PC-9 (cell line): ENCODE measurements at regions not wholly inside any gene's neighbourhood (a gene's known extent, or its start where the extent isn't known, plus 50 kb on each side); places are given as distances from the start of the nearest gene placed in this dataset.
"Not testable (repeated sequence)": the region's sequence is repeated elsewhere in the genome, so short reads cannot be mapped to it uniquely, and the experiment has no call there.

Experiments used
- BruUV-seq: library from RNA; stranded (reverse); fragments of 400-500 nt; replicated peaks from 2 replicates; lab custom pipeline; 2021; lab: Mats Ljungman, UMichigan
- CTCF ChIA-PET: fragments of 300-600 bp; sonication (Branson Sonifier 250); formaldehyde crosslinking; loops from one replicate; lab custom pipeline; 2022; ENCODE audit warnings: antibody characterized with exemption; lab: Charles Lee
- POLR2A ChIA-PET: fragments of 300-600 bp; sonication (Branson Sonifier 250); formaldehyde crosslinking; loops from one replicate; lab custom pipeline; 2022; ENCODE audit warnings: antibody characterized with exemption; ENCODE audit not compliant: unreplicated experiment; lab: Charles Lee
- DNase-seq, 2 experiments: peaks; one replicate each; pipeline versions ENCODE4 v3.0.0 to v3.0.0-alpha.2; 2015 to 2022; ENCODE audit warnings: mixed read lengths in 1 of 2
- H2AFZ ChIP-seq: fragments of 200-600 bp; sonication (generic); 2 replicates; pipeline ENCODE4 v1.8.1; 2017; ENCODE audit warnings: antibody characterized with exemption
- H3F3A ChIP-seq: fragments of 200-600 bp; sonication (generic); 2 replicates; pipeline ENCODE4 v1.8.1; 2017; ENCODE audit warnings: antibody characterized with exemption, mild to moderate bottlenecking, low read depth; ENCODE audit not compliant: insufficient read depth
- H3K27ac ChIP-seq: fragments of 200-600 bp; sonication (generic); 2 replicates; pipeline ENCODE4 v1.6.1; 2016; ENCODE audit warnings: mixed run types
- H3K27me3 ChIP-seq: fragments of 200-600 bp; sonication (generic); 2 replicates; pipeline ENCODE4 v1.6.1; 2016; ENCODE audit warnings: low read depth, mixed run types; ENCODE audit not compliant: insufficient read depth
- H3K36me3 ChIP-seq: fragments of 200-600 bp; sonication (generic); 2 replicates; pipeline ENCODE4 v1.6.1; 2016; ENCODE audit warnings: low read depth, mixed run types
- H3K4me1 ChIP-seq: fragments of 200-600 bp; sonication (generic); replicated peaks from 2 replicates; pipeline ENCODE4 v1.6.1; 2016; ENCODE audit warnings: mixed run types; ENCODE audit not compliant: insufficient read depth
- H3K4me2 ChIP-seq: fragments of 200-600 bp; sonication (generic); 2 replicates; pipeline ENCODE4 v1.6.1; 2017; ENCODE audit warnings: mixed run types
- H3K4me3 ChIP-seq: fragments of 200-600 bp; sonication (generic); 2 replicates; pipeline ENCODE4 v1.6.1; 2016; ENCODE audit warnings: mixed run types
- H3K79me2 ChIP-seq: fragments of 200-600 bp; sonication (generic); 2 replicates; pipeline ENCODE4 v1.6.1; 2017; ENCODE audit warnings: low read depth, mixed run types
- H3K9me2 ChIP-seq: fragments of 200-600 bp; sonication (generic); 2 replicates; pipeline ENCODE4 v1.8.1; 2017; ENCODE audit warnings: mild to moderate bottlenecking; ENCODE audit not compliant: insufficient read depth
- H3K9me3 ChIP-seq: fragments of 200-600 bp; sonication (generic); 2 replicates; pipeline ENCODE4 v1.8.1; 2016; ENCODE audit warnings: low read depth; ENCODE audit not compliant: insufficient read depth
- H4K20me1 ChIP-seq: fragments of 200-600 bp; sonication (generic); 2 replicates; pipeline ENCODE4 v1.8.1; 2017; ENCODE audit not compliant: insufficient read depth
- CTCF ChIP-seq: fragments of 200-600 bp; sonication (generic); conservative IDR thresholded peaks from 2 replicates; pipeline ENCODE4 v1.6.1; 2017; ENCODE audit warnings: mixed run types, antibody characterized with exemption, mild to moderate bottlenecking, moderate library complexity
- EZH2 ChIP-seq: fragments of 200-600 bp; sonication (generic); IDR thresholded peaks from 2 replicates; pipeline ENCODE4 v1.8.0; 2017; ENCODE audit warnings: antibody characterized with exemption, low read depth
- intact Hi-C: fragments of 100-400 bp; cut with micrococcal nuclease; formaldehyde crosslinking; loops from one replicate; pipeline ENCODE4 v1.10.0; 2022; ENCODE audit not compliant: unreplicated experiment

DNA sequence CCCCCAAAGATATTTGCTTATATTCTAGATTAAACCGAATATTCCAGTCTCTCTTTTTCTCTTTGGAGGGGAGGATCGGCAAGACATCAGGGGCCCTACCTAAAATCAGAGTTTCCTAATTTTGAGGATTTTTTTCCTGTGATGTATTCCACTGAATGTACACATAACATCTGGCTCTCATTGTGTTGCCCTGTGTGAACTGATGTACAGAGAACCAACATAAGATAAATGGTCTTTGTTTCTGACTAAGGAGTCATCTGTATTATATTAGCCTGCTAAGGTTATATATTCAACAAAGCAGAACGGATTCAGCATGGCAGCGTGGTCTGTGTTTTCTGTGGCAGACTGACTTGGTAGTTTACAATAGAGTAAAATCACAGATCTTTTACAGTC, 114.8 kb upstream of the NCAM2 start:
- H3K27me3 ChIP-seq: no peaks in the 10 kb centered on the region
- ChIA-PET POLR2A (no interaction called here), CTCF (no interaction called here)
- no peaks in the 10 kb centered on the region for H3F3A ChIP-seq
- no peak overlapping the region for H2AFZ ChIP-seq
- no peak overlapping the region for H3K4me3 ChIP-seq
- H3K9me2 ChIP-seq: no peaks in the 10 kb centered on the region
- H3K4me1 ChIP-seq: no peaks in the 10 kb centered on the region
- intact Hi-C loops: loop anchor here (5.0 kb wide), 1 partner anchor 1376 kb away; no protein-coding TSS in a partner anchor
- DNase-seq: no peak
- BruUV-seq: no TSS peak
- no peaks in the 10 kb centered on the region for H3K9me3 ChIP-seq
- H3K4me2 ChIP-seq: no peak overlapping the region
- TF ChIP-seq CTCF (no peak), EZH2 (no peak)
- no peaks in the 10 kb centered on the region for H3K79me2 ChIP-seq
- no peaks in the 10 kb centered on the region for H4K20me1 ChIP-seq
- no peak overlapping the region for H3K27ac ChIP-seq
- H3K36me3 ChIP-seq: no peaks in the 10 kb centered on the region

DNA sequence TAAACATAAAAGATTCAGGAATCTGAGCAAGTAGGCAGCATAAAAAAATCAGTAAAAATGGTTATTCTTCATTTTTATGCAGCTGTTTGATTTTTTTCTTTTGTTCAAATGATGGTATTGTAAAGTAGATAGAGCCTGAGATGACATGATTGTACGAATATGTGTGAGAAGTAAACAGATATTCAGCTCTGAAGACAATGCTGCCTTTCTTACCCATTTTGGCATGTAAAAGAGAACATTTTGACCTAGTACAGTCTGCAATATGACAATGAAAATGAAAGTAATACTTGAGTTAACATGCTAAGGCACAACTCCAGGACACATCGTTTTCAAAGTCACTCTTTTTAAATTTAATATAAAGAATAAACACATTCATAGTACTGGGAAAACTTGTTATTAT, 95.7 kb upstream of the NCAM2 start:
- no peaks in the 10 kb centered on the region for H3K36me3 ChIP-seq
- no TSS peak for BruUV-seq
- H3K27me3 ChIP-seq: no peaks in the 10 kb centered on the region
- ChIA-PET POLR2A (no interaction called here), CTCF (no interaction called here)
- no peak for TF ChIP-seq CTCF
- H3K9me2 ChIP-seq: no peaks in the 10 kb centered on the region
- no peak overlapping the region for H3K4me3 ChIP-seq
- H3K79me2 ChIP-seq: no peaks in the 10 kb centered on the region
- H2AFZ ChIP-seq: no peak overlapping the region
- intact Hi-C loops: no loop called here
- DNase-seq: no peak
- no peaks in the 10 kb centered on the region for H3K4me1 ChIP-seq
- H4K20me1 ChIP-seq: no peaks in the 10 kb centered on the region
- no peaks in the 10 kb centered on the region for H3F3A ChIP-seq
- no peak overlapping the region for H3K27ac ChIP-seq
- no peaks in the 10 kb centered on the region for H3K9me3 ChIP-seq
- H3K4me2 ChIP-seq: no peak overlapping the region

- intact Hi-C loops: no loop called here
- no peaks in the 10 kb centered on the region for H3K27me3 ChIP-seq
- POLR2A ChIA-PET: no interaction called here
- no peaks in the 10 kb centered on the region for H3F3A ChIP-seq
- H2AFZ ChIP-seq: no peak overlapping the region
- H3K27ac ChIP-seq: no peak overlapping the region
- no peak for DNase-seq
- no peaks in the 10 kb centered on the region for H3K4me1 ChIP-seq
- H3K4me3 ChIP-seq: no peak overlapping the region
- H3K36me3 ChIP-seq: no peaks in the 10 kb centered on the region
- no peaks in the 10 kb centered on the region for H3K9me2 ChIP-seq
- BruUV-seq: no TSS peak
- no peak for TF ChIP-seq CTCF
- H3K4me2 ChIP-seq: no peak overlapping the region
- CTCF ChIA-PET: no interaction called here
- H3K79me2 ChIP-seq: no peaks in the 10 kb centered on the region
- H4K20me1 ChIP-seq: no peaks in the 10 kb centered on the region
- no peaks in the 10 kb centered on the region for H3K9me3 ChIP-seq
These were observed 95.2 kb upstream of the NCAM2 start for GRCh38 chr21:20902998-20903397.

DNA sequence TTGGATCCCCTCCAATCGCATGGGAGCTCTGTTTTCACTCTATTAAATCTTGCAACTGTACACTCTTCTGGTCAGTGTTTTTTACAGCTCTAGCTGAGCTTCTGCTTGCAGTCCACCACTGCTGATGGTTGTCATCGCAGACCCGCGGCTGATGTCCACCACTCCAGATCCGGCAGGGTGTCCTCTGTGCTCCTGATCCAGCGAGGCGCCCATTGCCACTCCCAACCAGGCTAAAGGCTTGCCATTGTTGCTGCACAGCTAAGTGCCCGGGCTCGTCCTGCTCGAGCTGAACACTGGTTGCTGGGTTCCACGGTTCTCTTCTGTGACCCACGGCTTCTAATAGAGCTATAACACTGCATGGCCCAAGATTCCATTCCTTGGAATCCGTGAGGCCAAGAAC, 70.7 kb upstream of the NCAM2 start:
- H2AFZ ChIP-seq, DNase-seq, H3K4me3 ChIP-seq, intact Hi-C loops, BruUV-seq, H3K9me3 ChIP-seq, H3K27ac ChIP-seq, H3K27me3 ChIP-seq, H3K36me3 ChIP-seq, H3F3A ChIP-seq, H3K9me2 ChIP-seq, H3K4me1 ChIP-seq, CTCF ChIA-PET, H4K20me1 ChIP-seq, POLR2A ChIA-PET, H3K79me2 ChIP-seq, H3K4me2 ChIP-seq: not testable (repeated sequence)
